ENCODE measurements at regions not wholly inside any gene's neighbourhood (a gene's known extent, or its start where the extent isn't known, plus 50 kb on each side); places are given as distances from the start of the nearest gene placed in this dataset.

DNA sequence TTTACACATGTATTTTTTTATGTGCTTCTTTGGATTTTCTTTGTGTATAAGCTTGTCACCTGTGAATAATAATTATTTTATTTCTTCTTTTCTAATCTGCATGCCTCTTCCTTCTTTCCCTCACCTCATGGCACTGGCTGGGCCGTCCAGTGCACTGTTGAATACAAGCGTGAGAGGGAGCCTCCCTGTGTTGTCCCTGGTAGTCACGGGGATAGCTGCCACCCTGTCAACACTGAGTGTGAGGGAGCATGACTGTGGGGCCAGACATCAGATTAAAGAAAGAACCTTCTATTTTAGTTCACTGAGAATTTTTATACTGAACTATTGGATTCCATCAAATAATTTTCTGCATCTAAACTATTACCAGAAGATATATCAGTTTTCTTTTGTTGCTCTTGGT, 187.9 kb downstream of the CDC14C start:
- BruUV-seq (replicated peaks), result no TSS peak
- no peak for ATAC-seq
- intact Hi-C loops (cut with micrococcal nuclease), result no loop called here
- Histone ChIP-seq H3K4me3 (replicated peaks in 1 of 2; ENCODE audit: low read depth in 1 of 2, low read length in 2 of 2) (no peak overlapping the region), H4K20me1 (ENCODE audit: insufficient read depth) (no peaks in the 10 kb centered on the region), H3K4me2 (ENCODE audit: low read length) (no peak overlapping the region), H2AFZ (ENCODE audit: low read depth, low read length, poor library complexity, severe bottlenecking) (no peak overlapping the region), H3K79me2 (ENCODE audit: insufficient read depth, low read length) (no peaks in the 10 kb centered on the region), H3K36me3 (ENCODE audit: control insufficient read depth in 1 of 2, insufficient read depth in 2 of 2, low read length in 2 of 2) (no peaks in the 10 kb centered on the region), H3K9me2 (ENCODE audit: insufficient read depth) (no peaks in the 10 kb centered on the region), H3K27me3 (ENCODE audit: insufficient read depth, low read length) (no peaks in the 10 kb centered on the region), H3K4me1 (ENCODE audit: control insufficient read depth in 1 of 2, insufficient read depth in 2 of 2, low read length in 2 of 2) (no peaks in the 10 kb centered on the region), H3K27ac (ENCODE audit: low read depth, low read length) (no peak overlapping the region), H3K9ac (ENCODE audit: low read length) (no peak overlapping the region), H3K9me3 (ENCODE audit: control insufficient read depth in 1 of 2, insufficient read depth in 1 of 2, low read depth in 1 of 2, low read length in 2 of 2) (peaks cover 0 to 3% of the 10 kb centered on the region in 2 experiments; a peak in 2 of 4 replicates)
- DNase-seq (ENCODE audit: low read depth, low spot score), result no peak
- ChIA-PET CTCF (no interaction called here), RAD21 (ENCODE audit: low non-redundant PET in 1 of 2, low total read pairs in 2 of 2, uncharacterized antibody in 2 of 2, unreplicated experiment in 2 of 2) (no interaction called here), POLR2A (no interaction called here)
- no peak for TF ChIP-seq EGR1 (IDR thresholded peaks at IDR 0.05; ENCODE audit: low read depth)

DNA sequence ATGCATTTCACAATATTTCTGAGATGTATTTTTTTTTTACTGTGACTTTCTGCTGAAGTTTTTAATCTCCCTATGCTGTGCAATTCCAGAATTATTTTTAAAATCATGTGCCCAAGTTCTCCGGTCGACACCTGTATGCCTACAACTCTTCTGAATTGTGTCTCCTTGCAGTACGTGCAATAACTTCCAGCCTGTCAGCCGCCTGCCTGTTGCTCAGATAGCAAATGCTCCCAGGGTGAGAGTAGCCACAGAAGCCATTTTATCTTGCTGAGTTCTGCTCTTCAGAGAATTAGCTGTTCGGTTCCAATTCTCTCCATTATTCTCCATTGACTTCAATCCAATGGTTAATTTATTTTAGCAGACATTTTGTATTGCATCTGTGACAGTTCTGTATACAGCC, 188.3 kb downstream of the CDC14C start:
- no peak for TF ChIP-seq EZH2phosphoT487 (IDR thresholded peaks at IDR 0.05; ENCODE audit: borderline replicate concordance)
- TF ChIP-seq, protein P1, sequence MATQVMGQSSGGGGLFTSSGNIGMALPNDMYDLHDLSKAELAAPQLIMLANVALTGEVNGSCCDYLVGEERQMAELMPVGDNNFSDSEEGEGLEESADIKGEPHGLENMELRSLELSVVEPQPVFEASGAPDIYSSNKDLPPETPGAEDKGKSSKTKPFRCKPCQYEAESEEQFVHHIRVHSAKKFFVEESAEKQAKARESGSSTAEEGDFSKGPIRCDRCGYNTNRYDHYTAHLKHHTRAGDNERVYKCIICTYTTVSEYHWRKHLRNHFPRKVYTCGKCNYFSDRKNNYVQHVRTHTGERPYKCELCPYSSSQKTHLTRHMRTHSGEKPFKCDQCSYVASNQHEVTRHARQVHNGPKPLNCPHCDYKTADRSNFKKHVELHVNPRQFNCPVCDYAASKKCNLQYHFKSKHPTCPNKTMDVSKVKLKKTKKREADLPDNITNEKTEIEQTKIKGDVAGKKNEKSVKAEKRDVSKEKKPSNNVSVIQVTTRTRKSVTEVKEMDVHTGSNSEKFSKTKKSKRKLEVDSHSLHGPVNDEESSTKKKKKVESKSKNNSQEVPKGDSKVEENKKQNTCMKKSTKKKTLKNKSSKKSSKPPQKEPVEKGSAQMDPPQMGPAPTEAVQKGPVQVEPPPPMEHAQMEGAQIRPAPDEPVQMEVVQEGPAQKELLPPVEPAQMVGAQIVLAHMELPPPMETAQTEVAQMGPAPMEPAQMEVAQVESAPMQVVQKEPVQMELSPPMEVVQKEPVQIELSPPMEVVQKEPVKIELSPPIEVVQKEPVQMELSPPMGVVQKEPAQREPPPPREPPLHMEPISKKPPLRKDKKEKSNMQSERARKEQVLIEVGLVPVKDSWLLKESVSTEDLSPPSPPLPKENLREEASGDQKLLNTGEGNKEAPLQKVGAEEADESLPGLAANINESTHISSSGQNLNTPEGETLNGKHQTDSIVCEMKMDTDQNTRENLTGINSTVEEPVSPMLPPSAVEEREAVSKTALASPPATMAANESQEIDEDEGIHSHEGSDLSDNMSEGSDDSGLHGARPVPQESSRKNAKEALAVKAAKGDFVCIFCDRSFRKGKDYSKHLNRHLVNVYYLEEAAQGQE (IDR thresholded peaks at IDR 0.05; ENCODE audit: low read depth), result no peak
- no peak for TF ChIP-seq FOSL1 (IDR thresholded peaks at IDR 0.05; ENCODE audit: low read depth)
- TF ChIP-seq ZFX (IDR thresholded peaks at IDR 0.05), result no peak
- no peak for TF ChIP-seq TCF7L2 (IDR thresholded peaks at IDR 0.05; ENCODE audit: borderline replicate concordance, extremely low read depth, insufficient read depth, insufficient read length)
- TF ChIP-seq CBX3 (IDR thresholded peaks at IDR 0.05; ENCODE audit: low read depth), result no peak
- TF ChIP-seq, protein P2, sequence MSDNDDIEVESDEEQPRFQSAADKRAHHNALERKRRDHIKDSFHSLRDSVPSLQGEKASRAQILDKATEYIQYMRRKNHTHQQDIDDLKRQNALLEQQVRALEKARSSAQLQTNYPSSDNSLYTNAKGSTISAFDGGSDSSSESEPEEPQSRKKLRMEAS (IDR thresholded peaks at IDR 0.05), result no peak
- no peak for TF ChIP-seq POLR2A (IDR thresholded peaks at IDR 0.05; ENCODE audit: borderline replicate concordance, extremely low read depth, insufficient read depth, insufficient read length)
- no peak for TF ChIP-seq EGR1 (IDR thresholded peaks at IDR 0.05; ENCODE audit: low read depth)
- no peak for TF ChIP-seq SRF (IDR thresholded peaks at IDR 0.05; ENCODE audit: low read depth)
- no peak for TF ChIP-seq SP1 (IDR thresholded peaks at IDR 0.05; ENCODE audit: low read depth)
- TF ChIP-seq JUND (IDR thresholded peaks at IDR 0.05), result no peak
- TF ChIP-seq, protein P3, sequence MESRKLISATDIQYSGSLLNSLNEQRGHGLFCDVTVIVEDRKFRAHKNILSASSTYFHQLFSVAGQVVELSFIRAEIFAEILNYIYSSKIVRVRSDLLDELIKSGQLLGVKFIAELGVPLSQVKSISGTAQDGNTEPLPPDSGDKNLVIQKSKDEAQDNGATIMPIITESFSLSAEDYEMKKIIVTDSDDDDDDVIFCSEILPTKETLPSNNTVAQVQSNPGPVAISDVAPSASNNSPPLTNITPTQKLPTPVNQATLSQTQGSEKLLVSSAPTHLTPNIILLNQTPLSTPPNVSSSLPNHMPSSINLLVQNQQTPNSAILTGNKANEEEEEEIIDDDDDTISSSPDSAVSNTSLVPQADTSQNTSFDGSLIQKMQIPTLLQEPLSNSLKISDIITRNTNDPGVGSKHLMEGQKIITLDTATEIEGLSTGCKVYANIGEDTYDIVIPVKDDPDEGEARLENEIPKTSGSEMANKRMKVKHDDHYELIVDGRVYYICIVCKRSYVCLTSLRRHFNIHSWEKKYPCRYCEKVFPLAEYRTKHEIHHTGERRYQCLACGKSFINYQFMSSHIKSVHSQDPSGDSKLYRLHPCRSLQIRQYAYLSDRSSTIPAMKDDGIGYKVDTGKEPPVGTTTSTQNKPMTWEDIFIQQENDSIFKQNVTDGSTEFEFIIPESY (IDR thresholded peaks at IDR 0.05; ENCODE audit: extremely low read depth, insufficient replicate concordance, low read length), result no peak
- TF ChIP-seq EZH2 (IDR thresholded peaks at IDR 0.05), result no peak
- TF ChIP-seq SIN3A (IDR thresholded peaks at IDR 0.05; ENCODE audit: low read depth), result no peak
- no peak for TF ChIP-seq CEBPB (IDR thresholded peaks at IDR 0.05; ENCODE audit: low read depth)
- no peak for TF ChIP-seq POLR2AphosphoS5 (IDR thresholded peaks at IDR 0.05; ENCODE audit: low read depth, low read length)
- TF ChIP-seq, protein P4, sequence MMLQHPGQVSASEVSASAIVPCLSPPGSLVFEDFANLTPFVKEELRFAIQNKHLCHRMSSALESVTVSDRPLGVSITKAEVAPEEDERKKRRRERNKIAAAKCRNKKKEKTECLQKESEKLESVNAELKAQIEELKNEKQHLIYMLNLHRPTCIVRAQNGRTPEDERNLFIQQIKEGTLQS (IDR thresholded peaks at IDR 0.05), result no peak
- H2AFZ ChIP-seq (ENCODE audit: low read depth, low read length, poor library complexity, severe bottlenecking), result no peak overlapping the region
- ChIA-PET CTCF (no interaction called here), POLR2A (no interaction called here), RAD21 (ENCODE audit: low non-redundant PET in 1 of 2, low total read pairs in 2 of 2, uncharacterized antibody in 2 of 2, unreplicated experiment in 2 of 2) (no interaction called here)
- H3K36me3 ChIP-seq (ENCODE audit: control insufficient read depth in 1 of 2, insufficient read depth in 2 of 2, low read length in 2 of 2), result no peaks in the 10 kb centered on the region
- no peaks in the 10 kb centered on the region for H3K79me2 ChIP-seq (ENCODE audit: insufficient read depth, low read length)
- H3K4me2 ChIP-seq (ENCODE audit: low read length), result no peak overlapping the region
- no peak overlapping the region for H3K9ac ChIP-seq (ENCODE audit: low read length)
- H3K27me3 ChIP-seq (ENCODE audit: insufficient read depth, low read length), result no peaks in the 10 kb centered on the region
- peaks cover 0 to 3% of the 10 kb centered on the region in 2 experiments; a peak in 2 of 4 replicates for H3K9me3 ChIP-seq (ENCODE audit: control insufficient read depth in 1 of 2, insufficient read depth in 1 of 2, low read depth in 1 of 2, low read length in 2 of 2)
- BruUV-seq (replicated peaks), result no TSS peak
- intact Hi-C loops (cut with micrococcal nuclease), result no loop called here
- ATAC-seq (no peak), DNase-seq (ENCODE audit: low read depth, low spot score) (no peak)
- no peak overlapping the region for H3K4me3 ChIP-seq (replicated peaks in 1 of 2; ENCODE audit: low read depth in 1 of 2, low read length in 2 of 2)
- H3K27ac ChIP-seq (ENCODE audit: low read depth, low read length), result no peak overlapping the region
- no peaks in the 10 kb centered on the region for H3K9me2 ChIP-seq (ENCODE audit: insufficient read depth)
- no peaks in the 10 kb centered on the region for H3K4me1 ChIP-seq (ENCODE audit: control insufficient read depth in 1 of 2, insufficient read depth in 2 of 2, low read length in 2 of 2)
- no peaks in the 10 kb centered on the region for H4K20me1 ChIP-seq (ENCODE audit: insufficient read depth)
